Right atrium auricular region (tissue), 2 donors: ENCODE measurements at regions not wholly inside any gene's neighbourhood (a gene's known extent, or its start where the extent isn't known, plus 50 kb on each side); places are given as distances from the start of the nearest gene placed in this dataset.
A peak's percentile ranks its signal among the peaks of the same experiment; 100 is the strongest.
"Not testable (repeated sequence)": the region's sequence is repeated elsewhere in the genome, so short reads cannot be mapped to it uniquely, and the experiment has no call there.

Experiments
- DNase-seq: peaks from one replicate; pipeline ENCODE4 v3.0.0-alpha.2; 2019; ENCODE audit warnings: low spot score
- H3K27ac ChIP-seq, 2 donors: fragments of 200-600 bp; sonication (generic); 1 replicate in 1 of 2; 2 replicates in 1 of 2; pipeline ENCODE4 v1.5.1; 2016 to 2019
- H3K27me3 ChIP-seq, 2 donors: fragments of 200-600 bp; sonication (generic); one replicate each; pipeline versions ENCODE4 v1.5.1 to v1.6.0; 2017 to 2019
- H3K36me3 ChIP-seq: fragments of 200-600 bp; sonication (generic); one replicate; pipeline ENCODE4 v1.5.1; 2016
- H3K4me1 ChIP-seq, 2 donors: fragments of 200-600 bp; sonication (generic); one replicate each; pipeline versions ENCODE4 v1.5.1 to v1.6.0; 2017 to 2019
- H3K4me3 ChIP-seq, 2 donors: fragments of 200-600 bp; sonication (generic); 1 replicate in 1 of 2; 2 replicates in 1 of 2; pipeline ENCODE4 v1.5.1; 2017 to 2019; ENCODE audit warnings: mild to moderate bottlenecking in 1 of 2, moderate library complexity in 1 of 2
- H3K9me3 ChIP-seq, 2 donors: fragments of 200-600 bp; sonication (generic); one replicate each; pipeline ENCODE4 v1.5.1; 2019
- TF ChIP-seq, protein P1 (sequence below), 2 donors: fragments of 200-600 bp; sonication (generic); IDR thresholded peaks; one replicate each; pipeline ENCODE4 v1.5.1; 2019; ENCODE audit warnings: antibody characterized with exemption in 2 of 2

DNA sequence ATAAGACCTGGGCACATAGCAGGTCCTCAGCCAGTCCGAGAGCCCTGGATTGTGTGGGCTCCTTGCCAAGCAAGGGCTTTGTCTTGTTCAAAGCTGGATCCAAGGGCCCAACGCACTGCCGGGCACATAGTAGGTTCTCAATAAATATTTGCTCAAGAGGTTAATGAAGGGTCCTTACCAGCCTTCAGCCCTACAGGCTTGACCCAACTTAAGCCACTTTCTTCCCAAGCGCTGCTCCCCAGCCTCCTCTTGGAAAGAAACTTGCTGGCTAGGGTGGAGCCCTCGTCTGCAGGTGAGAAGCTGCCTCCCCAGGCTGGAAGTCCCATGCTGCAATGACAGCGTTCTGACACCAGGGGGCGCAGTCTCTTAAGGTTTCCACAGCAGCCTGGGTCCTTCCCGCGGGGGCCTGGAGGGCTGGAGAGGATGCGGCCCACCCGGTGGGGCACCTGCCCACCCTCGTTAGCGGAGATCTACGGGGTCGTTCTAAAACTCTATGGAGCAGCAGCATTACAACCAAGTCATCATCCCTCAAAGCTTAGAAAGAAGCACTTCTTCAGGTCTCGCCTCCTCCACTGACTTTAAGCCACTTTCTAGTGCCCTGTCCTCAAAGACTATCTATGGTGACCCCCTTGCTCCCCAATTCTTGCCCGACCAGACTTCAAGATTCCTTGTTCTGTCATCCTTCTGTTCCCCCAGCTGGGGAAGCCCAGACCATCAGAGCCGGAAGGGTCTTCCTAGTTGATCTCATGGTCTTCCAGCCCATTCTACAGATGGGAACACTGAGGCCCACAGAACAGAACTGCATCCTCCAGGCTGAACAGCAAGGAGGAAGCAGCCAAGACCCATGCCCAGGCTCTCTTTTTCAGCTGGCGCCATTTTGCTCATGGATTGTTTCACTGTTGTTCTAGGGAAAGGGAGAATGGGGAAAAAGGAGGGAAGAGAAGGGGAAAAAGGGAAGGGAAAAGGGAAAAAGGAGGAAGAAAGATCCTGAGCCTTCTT lies 115.4 kb downstream of the LHX2 start:
- H3K36me3 ChIP-seq = no peaks in the 10 kb centered on the region
- H3K4me3 ChIP-seq = no peak overlapping the region
- no peaks in the 10 kb centered on the region for H3K4me1 ChIP-seq
- TF ChIP-seq, protein P1, sequence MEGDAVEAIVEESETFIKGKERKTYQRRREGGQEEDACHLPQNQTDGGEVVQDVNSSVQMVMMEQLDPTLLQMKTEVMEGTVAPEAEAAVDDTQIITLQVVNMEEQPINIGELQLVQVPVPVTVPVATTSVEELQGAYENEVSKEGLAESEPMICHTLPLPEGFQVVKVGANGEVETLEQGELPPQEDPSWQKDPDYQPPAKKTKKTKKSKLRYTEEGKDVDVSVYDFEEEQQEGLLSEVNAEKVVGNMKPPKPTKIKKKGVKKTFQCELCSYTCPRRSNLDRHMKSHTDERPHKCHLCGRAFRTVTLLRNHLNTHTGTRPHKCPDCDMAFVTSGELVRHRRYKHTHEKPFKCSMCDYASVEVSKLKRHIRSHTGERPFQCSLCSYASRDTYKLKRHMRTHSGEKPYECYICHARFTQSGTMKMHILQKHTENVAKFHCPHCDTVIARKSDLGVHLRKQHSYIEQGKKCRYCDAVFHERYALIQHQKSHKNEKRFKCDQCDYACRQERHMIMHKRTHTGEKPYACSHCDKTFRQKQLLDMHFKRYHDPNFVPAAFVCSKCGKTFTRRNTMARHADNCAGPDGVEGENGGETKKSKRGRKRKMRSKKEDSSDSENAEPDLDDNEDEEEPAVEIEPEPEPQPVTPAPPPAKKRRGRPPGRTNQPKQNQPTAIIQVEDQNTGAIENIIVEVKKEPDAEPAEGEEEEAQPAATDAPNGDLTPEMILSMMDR (IDR thresholded peaks at IDR 0.05) = peak; percentile 98 to 99
- no peak overlapping the region for H3K27ac ChIP-seq
- H3K27me3 ChIP-seq = no peaks in the 10 kb centered on the region
- H3K9me3 ChIP-seq = peaks cover 0 to 1% of the 10 kb centered on the region in 2 donors
- peak; percentile 77 for DNase-seq

DNA sequence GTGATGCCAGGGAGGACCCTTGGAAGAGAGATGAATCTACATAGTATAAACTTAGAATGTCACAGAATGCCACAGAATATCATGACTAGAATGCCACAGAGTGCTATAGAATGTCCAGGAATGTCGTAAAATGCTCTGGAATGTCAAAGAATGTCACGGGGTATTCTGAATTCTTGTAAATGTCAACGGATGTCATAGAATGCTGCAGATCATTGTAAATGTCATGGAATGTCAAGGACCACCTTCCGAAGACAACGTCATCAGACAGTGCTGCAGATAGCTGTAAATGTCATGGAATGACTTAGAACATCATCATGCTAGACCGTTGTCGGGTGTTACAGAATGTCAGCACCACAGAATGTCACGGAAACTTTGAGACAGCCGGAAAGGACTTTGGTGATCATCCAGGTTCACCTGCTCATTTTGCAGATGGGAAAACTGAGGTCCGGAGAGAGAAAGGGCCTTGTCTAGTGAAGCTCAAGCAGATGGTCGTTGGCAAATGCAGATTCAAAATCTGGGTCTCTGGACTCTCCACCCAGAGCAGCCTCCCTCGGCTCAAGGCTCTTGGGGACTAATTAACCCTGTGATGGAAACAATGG lies 117.1 kb downstream of the LHX2 start:
- no peak overlapping the region for H3K4me3 ChIP-seq
- TF ChIP-seq, protein P1 (IDR thresholded peaks at IDR 0.05) = no peak
- no peak overlapping the region for H3K27ac ChIP-seq
- no peaks in the 10 kb centered on the region for H3K4me1 ChIP-seq
- no peak for DNase-seq
- no peaks in the 10 kb centered on the region for H3K27me3 ChIP-seq
- no peaks in the 10 kb centered on the region for H3K9me3 ChIP-seq
- H3K36me3 ChIP-seq = no peaks in the 10 kb centered on the region

DNA sequence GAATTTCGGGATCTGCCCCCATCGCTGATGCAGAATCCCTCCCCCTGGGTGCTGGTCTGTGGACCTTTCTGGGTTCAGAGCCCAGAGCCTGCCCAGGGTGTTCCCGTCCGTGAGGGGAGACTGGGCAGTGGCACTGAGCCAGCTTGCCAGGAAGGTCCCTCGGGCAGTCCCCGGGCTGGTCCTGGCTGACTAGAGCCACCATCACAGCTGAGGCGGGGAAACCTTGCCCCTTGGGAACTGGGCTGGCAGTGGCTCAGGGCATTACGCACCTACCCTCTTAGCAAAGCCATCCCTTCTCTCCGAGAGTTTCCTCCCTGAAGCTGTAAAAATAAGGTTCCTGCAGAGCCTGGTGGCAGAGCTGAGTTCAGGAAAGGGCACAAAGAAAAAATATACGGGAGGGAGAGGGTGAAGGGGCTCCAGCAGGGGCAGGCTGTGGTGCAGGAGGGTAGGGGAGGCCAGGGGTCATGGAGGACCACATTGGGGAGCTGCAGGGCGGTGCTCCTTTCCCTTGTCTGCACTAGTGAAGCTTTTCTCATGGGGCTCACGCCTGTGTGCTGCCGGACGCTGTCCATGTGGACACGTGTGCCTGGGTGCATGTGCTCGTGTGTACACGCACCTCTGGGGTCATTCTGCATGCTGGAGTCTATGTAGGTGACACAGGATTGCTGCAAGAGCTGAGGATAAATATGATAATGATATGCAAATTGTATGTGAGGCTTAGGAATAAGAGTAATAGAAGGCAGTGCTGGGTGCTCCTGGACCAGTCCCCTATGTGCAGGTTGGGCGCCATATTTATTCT lies 118.9 kb downstream of the LHX2 start:
- H3K27ac ChIP-seq = no peak overlapping the region
- no peak overlapping the region for H3K4me3 ChIP-seq
- no peaks in the 10 kb centered on the region for H3K36me3 ChIP-seq
- TF ChIP-seq, protein P1 (IDR thresholded peaks at IDR 0.05) = no peak
- no peaks in the 10 kb centered on the region for H3K27me3 ChIP-seq
- no peaks in the 10 kb centered on the region for H3K9me3 ChIP-seq
- H3K4me1 ChIP-seq = no peaks in the 10 kb centered on the region
- DNase-seq = no peak

DNA sequence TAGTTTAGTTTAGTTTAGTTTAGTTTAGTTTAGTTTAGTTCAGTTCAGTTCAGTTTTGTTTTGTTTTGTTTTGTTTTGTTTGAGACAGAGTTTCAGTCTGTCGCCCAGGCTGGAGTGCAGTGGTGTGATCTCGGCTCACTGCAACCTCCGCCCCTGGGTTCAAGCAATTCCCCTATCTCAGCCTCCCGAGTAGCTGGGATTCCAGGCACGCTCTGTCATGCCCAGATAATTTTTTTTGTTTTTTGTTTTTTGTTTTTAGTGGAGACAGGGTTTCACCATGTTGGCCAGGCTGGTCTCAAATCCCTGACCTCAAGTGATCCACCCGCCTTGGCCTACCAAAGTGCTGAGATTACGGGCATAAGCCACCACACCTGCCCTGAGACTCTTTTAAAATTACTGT lies 120.0 kb downstream of the LHX2 start:
- H3K9me3 ChIP-seq, DNase-seq, H3K4me3 ChIP-seq, H3K36me3 ChIP-seq, H3K27ac ChIP-seq, H3K27me3 ChIP-seq, H3K4me1 ChIP-seq: not testable (repeated sequence)

DNA sequence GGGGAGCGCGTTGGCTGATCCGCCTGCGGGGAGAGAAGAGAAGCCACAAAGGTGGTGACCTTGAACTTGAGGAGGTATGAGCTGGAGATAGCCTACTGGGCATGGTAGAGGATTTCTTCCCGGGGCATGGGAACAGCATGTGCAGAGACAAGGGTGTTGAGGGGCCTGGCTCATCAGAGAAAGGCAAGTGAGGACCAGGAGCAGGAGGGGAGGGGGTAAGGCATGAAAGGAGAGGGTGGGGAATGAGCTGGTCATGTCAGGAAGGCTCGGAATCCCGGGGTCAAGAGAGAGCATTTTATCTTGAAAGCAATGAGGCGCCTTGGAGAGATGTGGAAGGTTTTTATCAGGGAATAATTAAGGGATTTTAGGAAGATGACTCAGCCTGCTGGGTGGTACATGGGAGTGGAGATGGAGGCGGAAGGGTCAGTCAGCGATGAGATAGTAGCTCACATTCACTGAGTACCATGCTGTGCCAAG lies 121.1 kb downstream of the LHX2 start:
- no peak overlapping the region for H3K4me3 ChIP-seq

More for the DNA sequence above, 121.1 kb downstream of the LHX2 start:
- H3K4me1 ChIP-seq = no peaks in the 10 kb centered on the region
- TF ChIP-seq, protein P1 (IDR thresholded peaks at IDR 0.05) = no peak
- H3K27me3 ChIP-seq = no peaks in the 10 kb centered on the region
- no peak for DNase-seq
- no peak overlapping the region for H3K27ac ChIP-seq
- no peaks in the 10 kb centered on the region for H3K36me3 ChIP-seq
- H3K9me3 ChIP-seq = no peaks in the 10 kb centered on the region
